Endothelial cell of umbilical vein (primary cell): ENCODE measurements at regions not wholly inside any gene's neighbourhood (a gene's known extent, or its start where the extent isn't known, plus 50 kb on each side); places are given as distances from the start of the nearest gene placed in this dataset.
A peak's percentile ranks its signal among the peaks of the same experiment; 100 is the strongest.

Experiments
- BruUV-seq: library from RNA; stranded (reverse); fragments of 400-500 nt; replicated peaks from 2 replicates; lab custom pipeline; 2021; lab: Mats Ljungman, UMichigan
- CTCF ChIA-PET: fragments of 300-600, 350-600 bp; sonication (Branson Sonifier 250); formaldehyde crosslinking; loops from one replicate; lab custom pipeline; 2021; ENCODE audit warnings: antibody characterized with exemption, inconsistent platforms; lab: Charles Lee
- POLR2A ChIA-PET: fragments of 300-600, 350-600 bp; sonication (Branson Sonifier 250); formaldehyde crosslinking; loops from one replicate; lab custom pipeline; 2021; ENCODE audit warnings: antibody characterized with exemption, inconsistent platforms; lab: Charles Lee
- DNase-seq: peaks from one replicate; pipeline ENCODE4 v3.0.0-alpha.2; 2011; ENCODE audit warnings: low read depth, low spot score
- FAIRE-seq: peaks from 2 replicates; lab custom pipeline; 2011; peaks lifted over from hg19 to GRCh38; lab: Jason Lieb, UNC
- H2AFZ ChIP-seq: 2 replicates; pipeline ENCODE4 v1.6.0; 2012; ENCODE audit warnings: low read depth, low read length, control low read depth, inconsistent platforms
- H3K27ac ChIP-seq: 2 replicates; pipeline ENCODE4 v1.5.1; 2011; ENCODE audit warnings: low read depth, mild to moderate bottlenecking, control low read depth, low read length, moderate library complexity; ENCODE audit not compliant: insufficient read depth
- H3K27me3 ChIP-seq, 2 experiments: 2 replicates each; pipeline versions ENCODE4 v1.6.0 to v1.6.1; 2011; ENCODE audit warnings: low read length in 2 of 2, mixed read lengths in 1 of 2; ENCODE audit not compliant: control insufficient read depth in 2 of 2, insufficient read depth in 2 of 2
- H3K36me3 ChIP-seq, 2 experiments: 2 replicates in 1 of 2; 3 replicates in 1 of 2; pipeline ENCODE4 v1.5.1; 2011; ENCODE audit warnings: low read length in 2 of 2, mild to moderate bottlenecking in 1 of 2, moderate library complexity in 1 of 2; ENCODE audit not compliant: control insufficient read depth in 2 of 2, insufficient read depth in 2 of 2; ENCODE audit errors: extremely low read depth in 1 of 2
- H3K4me1 ChIP-seq: 3 replicates; pipeline ENCODE4 v1.5.1; 2011; ENCODE audit warnings: mild to moderate bottlenecking, low read length; ENCODE audit not compliant: control insufficient read depth, insufficient read depth; ENCODE audit errors: extremely low read depth
- H3K4me2 ChIP-seq: 2 replicates; pipeline ENCODE4 v1.6.1; 2011; ENCODE audit warnings: low read length, control low read depth, mixed read lengths; ENCODE audit not compliant: insufficient read depth
- H3K4me3 ChIP-seq, 3 experiments: fragments of 200-600 bp in 1 of 3; sonication (generic), shearing (Covaris generic) in 1 of 3; replicated peaks in 1 of 3; 2 replicates each; pipeline ENCODE4 v1.5.1; 2011 to 2016; ENCODE audit warnings: control low read depth in 3 of 3, low read length in 3 of 3, mild to moderate bottlenecking in 2 of 3, inconsistent platforms in 1 of 3, low read depth in 1 of 3, moderate library complexity in 1 of 3; ENCODE audit not compliant: insufficient read depth in 1 of 3
- H3K79me2 ChIP-seq: 2 replicates; pipeline ENCODE4 v1.6.0; 2012; ENCODE audit warnings: low read length, inconsistent platforms; ENCODE audit not compliant: control insufficient read depth, insufficient read depth
- H3K9ac ChIP-seq: replicated peaks from 2 replicates; pipeline ENCODE3; 2011; ENCODE audit warnings: low read length, control low read depth; ENCODE audit not compliant: insufficient read depth; ENCODE audit errors: extremely low read depth
- H3K9me1 ChIP-seq: replicated peaks from 3 replicates; pipeline ENCODE4 v1.6.0; 2011; ENCODE audit warnings: mild to moderate bottlenecking, low read length; ENCODE audit not compliant: control insufficient read depth, insufficient read depth; ENCODE audit errors: extremely low read depth
- H3K9me3 ChIP-seq: replicated peaks from 2 replicates; pipeline ENCODE4 v1.5.1; 2012; ENCODE audit warnings: low read length, inconsistent platforms; ENCODE audit not compliant: control insufficient read depth, insufficient read depth
- H4K20me1 ChIP-seq: replicated peaks from 2 replicates; pipeline ENCODE3; 2011; ENCODE audit warnings: mild to moderate bottlenecking, low read length; ENCODE audit not compliant: control insufficient read depth, insufficient read depth; ENCODE audit errors: extremely low read depth
- CTCF ChIP-seq, 2 donors: IDR thresholded peaks; 1 replicate in 1 of 2; 2 replicates in 1 of 2; pipeline ENCODE4 v1.5.1; 2011; ENCODE audit warnings: low read length in 2 of 2, mild to moderate bottlenecking in 2 of 2, moderate library complexity in 2 of 2, control low read depth in 1 of 2, inconsistent platforms in 1 of 2, low read depth in 1 of 2; ENCODE audit not compliant: insufficient read depth in 1 of 2; ENCODE audit errors: extremely low read depth in 1 of 2
- EZH2 ChIP-seq: IDR thresholded peaks from 2 replicates; pipeline ENCODE4 v1.6.1; 2012; ENCODE audit warnings: borderline replicate concordance, low read depth, mild to moderate bottlenecking, moderate library complexity, low read length, inconsistent platforms; ENCODE audit not compliant: severe bottlenecking
- FOS ChIP-seq: IDR thresholded peaks from 2 replicates; pipeline ENCODE4 v1.6.1; 2011; ENCODE audit warnings: mild to moderate bottlenecking, low read length, moderate library complexity, borderline replicate concordance; ENCODE audit not compliant: insufficient read depth
- GATA2 ChIP-seq: IDR thresholded peaks from 2 replicates; pipeline ENCODE4 v1.7.0; 2011; ENCODE audit warnings: low read depth, mild to moderate bottlenecking, moderate library complexity, mixed read lengths, low read length; ENCODE audit not compliant: insufficient read length, insufficient read depth
- JUN ChIP-seq: IDR thresholded peaks from 2 replicates; pipeline ENCODE4 v1.6.1; 2011; ENCODE audit warnings: borderline replicate concordance, low read depth; ENCODE audit not compliant: insufficient read length, insufficient read depth
- MAX ChIP-seq: IDR thresholded peaks from 2 replicates; pipeline ENCODE4 v1.6.1; 2011; ENCODE audit not compliant: insufficient read depth, insufficient read length
- MYC ChIP-seq: IDR thresholded peaks from one replicate; pipeline ENCODE4 v1.6.1; 2011; ENCODE audit warnings: mild to moderate bottlenecking, low read depth, low read length
- POLR2A ChIP-seq: IDR thresholded peaks from 2 replicates; pipeline ENCODE4 v1.6.1; 2012; ENCODE audit warnings: low read depth, mild to moderate bottlenecking, control low read depth, low read length
- POLR2AphosphoS5 ChIP-seq: IDR thresholded peaks from 2 replicates; pipeline ENCODE4 v1.6.1; 2012; ENCODE audit warnings: low read depth, mild to moderate bottlenecking, control low read depth, low read length, moderate library complexity; ENCODE audit not compliant: insufficient read depth
- dilution Hi-C: fragments of 300-500 bp; cut with MboI; formaldehyde crosslinking; loops from one replicate; pipeline ENCODE4 v1.15.0; 2019; ENCODE audit warnings: low sequenced_read_pairs; ENCODE audit not compliant: extremely low pct_ligation_motif_present
- intact Hi-C: fragments of 100-400 bp; cut with micrococcal nuclease; formaldehyde crosslinking; loops from one replicate; pipeline ENCODE4 v1.10.0; 2022

- ChIA-PET CTCF (interaction anchor here (1.7 kb wide), 1 partner anchor 84 kb away, joined by 3 read pairs; no protein-coding TSS in a partner anchor), POLR2A (no interaction called here)
- TF ChIP-seq POLR2AphosphoS5 (no peak), FOS (no peak), MAX (no peak)
- H3K4me2 ChIP-seq: no peak overlapping the region
- dilution Hi-C loops (no loop called here), intact Hi-C loops (no loop called here)
- H3K27me3 ChIP-seq: no peaks in the 10 kb centered on the region
- no peak overlapping the region for H2AFZ ChIP-seq
- no peaks in the 10 kb centered on the region for H3K79me2 ChIP-seq
- no peak for FAIRE-seq
- no peaks in the 10 kb centered on the region for H3K9me1 ChIP-seq
- H3K4me1 ChIP-seq: no peaks in the 10 kb centered on the region
- H3K9me3 ChIP-seq: no peaks in the 10 kb centered on the region
- BruUV-seq: no TSS peak
- no peak overlapping the region for H3K4me3 ChIP-seq
- H4K20me1 ChIP-seq: no peaks in the 10 kb centered on the region
- no peak overlapping the region for H3K9ac ChIP-seq
- no peak for DNase-seq
- H3K36me3 ChIP-seq: no peaks in the 10 kb centered on the region
- H3K27ac ChIP-seq: no peak overlapping the region
These were observed 83.1 kb upstream of the LMNB1 start for GRCh38 chr5:126693806-126694205.

- POLR2A ChIA-PET: no interaction called here
- no peak overlapping the region for H3K9ac ChIP-seq
- no peaks in the 10 kb centered on the region for H4K20me1 ChIP-seq
- intact Hi-C loops (no loop called here), dilution Hi-C loops (no loop called here)
- no peak for DNase-seq
- no peaks in the 10 kb centered on the region for H3K36me3 ChIP-seq
- BruUV-seq: no TSS peak
- CTCF ChIA-PET: no interaction called here
- no peak overlapping the region for H2AFZ ChIP-seq
- no peaks in the 10 kb centered on the region for H3K4me1 ChIP-seq
- peak; percentile 12 for FAIRE-seq
- no peak overlapping the region for H3K4me2 ChIP-seq
- no peaks in the 10 kb centered on the region for H3K9me3 ChIP-seq
- no peaks in the 10 kb centered on the region for H3K27me3 ChIP-seq
- no peak overlapping the region for H3K4me3 ChIP-seq
- H3K9me1 ChIP-seq: no peaks in the 10 kb centered on the region
- TF ChIP-seq GATA2: no peak
- TF ChIP-seq POLR2A: no peak
- TF ChIP-seq POLR2AphosphoS5: no peak
- no peak for TF ChIP-seq FOS
- no peak for TF ChIP-seq CTCF (IDR thresholded peaks at IDR 0.05; ENCODE audit: extremely low read depth in 1 of 2, insufficient read depth in 1 of 2, low read depth in 1 of 2, low read length in 2 of 2)
- no peak for TF ChIP-seq JUN
- TF ChIP-seq EZH2: no peak
- TF ChIP-seq MAX: no peak
- no peak for TF ChIP-seq MYC
- no peak overlapping the region for H3K27ac ChIP-seq
- no peaks in the 10 kb centered on the region for H3K79me2 ChIP-seq
These were observed 82.5 kb upstream of the LMNB1 start for GRCh38 chr5:126694403-126694802.
